GM12865 (cell line): ENCODE measurements at regions not wholly inside any gene's neighbourhood (a gene's known extent, or its start where the extent isn't known, plus 50 kb on each side); places are given as distances from the start of the nearest gene placed in this dataset.

ENCODE experiments used
- DNase-seq: peaks from one replicate; pipeline ENCODE4 v3.0.0; 2010; ENCODE audit warnings: low read depth
- H3K4me3 ChIP-seq: 2 replicates; pipeline ENCODE4 v1.5.1; 2011; ENCODE audit warnings: mild to moderate bottlenecking, low read depth, low read length, control low read depth
- CTCF ChIP-seq: IDR thresholded peaks from 2 replicates; pipeline ENCODE4 v1.5.1; 2011; ENCODE audit warnings: low read length, control low read depth, low read depth, inconsistent platforms; ENCODE audit not compliant: insufficient read depth; ENCODE audit errors: missing control alignments

GRCh38 chr5:2254880-2255750, 372.4 kb upstream of the IRX4 start:
- no peak for TF ChIP-seq CTCF
- no peak for DNase-seq

DNA sequence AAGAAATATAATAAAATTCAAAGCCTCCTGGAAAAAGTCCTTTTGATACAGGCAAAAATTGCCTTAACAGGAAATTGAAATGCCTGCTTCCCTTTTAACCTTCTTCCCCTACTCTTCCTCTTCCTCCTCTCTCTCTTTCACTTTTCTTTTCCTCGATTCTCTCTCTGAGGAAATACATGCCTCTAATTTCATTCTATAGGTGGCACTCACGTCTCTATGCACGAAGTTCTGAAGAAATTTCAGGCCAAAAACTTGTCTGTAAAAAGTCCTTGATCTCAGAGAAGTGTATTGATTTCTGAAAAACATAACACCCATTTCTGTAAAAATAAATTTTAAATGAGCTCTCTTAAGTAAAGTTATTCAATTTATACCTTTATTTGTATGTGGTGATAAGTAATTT, 371.7 kb upstream of the IRX4 start:
- DNase-seq, result no peak
- TF ChIP-seq CTCF, result no peak
- H3K4me3 ChIP-seq, result no peak overlapping the region

More at GRCh38 chr5:2254880-2255750, 372.4 kb upstream of the IRX4 start:
- H3K4me3 ChIP-seq, result no peak overlapping the region

DNA sequence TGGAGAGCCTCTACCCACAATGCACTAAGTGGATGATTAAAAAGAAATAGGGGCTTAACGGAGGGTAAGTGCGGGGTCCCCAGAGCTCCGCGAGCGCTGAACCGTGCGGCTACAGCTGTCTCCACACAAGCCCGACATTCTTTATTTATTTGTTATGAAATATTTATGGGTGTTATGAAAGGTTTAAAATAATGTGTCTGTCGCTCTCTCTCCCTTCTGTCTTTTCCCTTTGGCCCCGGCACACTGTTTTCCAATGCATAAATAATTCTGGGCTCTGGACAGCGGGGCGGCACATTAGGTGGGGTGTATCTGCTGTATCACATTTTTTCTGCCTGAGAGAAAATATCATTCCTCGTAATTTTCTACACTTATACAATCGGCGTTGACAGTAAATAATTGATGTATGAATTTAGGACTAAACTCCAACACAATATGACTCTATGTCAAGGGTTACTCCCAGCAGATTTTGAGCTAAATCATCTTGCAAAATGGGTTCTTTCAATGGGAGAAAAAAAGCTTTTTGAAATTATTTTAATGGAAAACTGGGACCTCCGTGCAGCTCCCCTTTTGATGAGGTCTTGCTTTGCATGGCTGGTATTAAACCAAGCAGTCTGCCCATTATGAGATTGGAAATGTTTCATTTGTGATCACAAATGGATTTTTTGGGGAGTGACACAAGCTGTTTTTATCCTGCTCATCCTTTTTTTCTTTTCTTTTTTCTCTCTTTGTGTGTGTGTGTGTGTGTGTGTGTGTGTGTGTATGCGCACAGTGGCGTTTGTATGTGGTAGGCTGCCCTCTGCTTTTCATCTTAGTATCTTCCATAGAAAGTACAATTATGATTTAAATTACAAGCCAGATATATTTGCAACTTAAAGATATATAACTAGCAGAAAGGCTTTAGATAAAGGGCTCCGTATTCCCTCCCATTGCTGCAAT, 370.6 kb upstream of the IRX4 start:
- DNase-seq, result no peak
- no peak for TF ChIP-seq CTCF
- no peak overlapping the region for H3K4me3 ChIP-seq

GRCh38 chr5:2251751-2252150, 369.0 kb upstream of the IRX4 start:
- TF ChIP-seq CTCF, result no peak
- no peak for DNase-seq
- no peak overlapping the region for H3K4me3 ChIP-seq

DNA sequence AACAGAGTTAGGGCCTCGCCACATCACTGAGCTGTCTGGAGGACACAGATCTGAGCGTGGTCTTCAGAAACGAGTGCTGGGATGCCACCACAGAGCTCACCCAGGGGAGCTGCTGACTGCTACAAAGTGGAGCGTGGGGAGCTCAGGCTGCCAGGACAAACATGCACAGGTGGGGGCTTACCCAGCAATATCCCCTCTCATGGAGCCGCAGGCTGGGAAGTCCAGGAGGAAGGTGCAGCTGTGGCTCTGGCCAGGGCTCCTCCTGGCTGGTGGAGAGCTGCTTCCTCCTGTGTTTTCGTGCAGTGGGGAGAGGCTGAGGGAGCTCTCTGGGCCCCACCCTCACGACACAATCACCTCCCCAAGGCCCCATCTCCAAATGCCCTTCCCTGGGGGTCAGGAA, 368.6 kb upstream of the IRX4 start:
- TF ChIP-seq CTCF, result no peak
- DNase-seq, result no peak
- H3K4me3 ChIP-seq, result no peak overlapping the region

DNA sequence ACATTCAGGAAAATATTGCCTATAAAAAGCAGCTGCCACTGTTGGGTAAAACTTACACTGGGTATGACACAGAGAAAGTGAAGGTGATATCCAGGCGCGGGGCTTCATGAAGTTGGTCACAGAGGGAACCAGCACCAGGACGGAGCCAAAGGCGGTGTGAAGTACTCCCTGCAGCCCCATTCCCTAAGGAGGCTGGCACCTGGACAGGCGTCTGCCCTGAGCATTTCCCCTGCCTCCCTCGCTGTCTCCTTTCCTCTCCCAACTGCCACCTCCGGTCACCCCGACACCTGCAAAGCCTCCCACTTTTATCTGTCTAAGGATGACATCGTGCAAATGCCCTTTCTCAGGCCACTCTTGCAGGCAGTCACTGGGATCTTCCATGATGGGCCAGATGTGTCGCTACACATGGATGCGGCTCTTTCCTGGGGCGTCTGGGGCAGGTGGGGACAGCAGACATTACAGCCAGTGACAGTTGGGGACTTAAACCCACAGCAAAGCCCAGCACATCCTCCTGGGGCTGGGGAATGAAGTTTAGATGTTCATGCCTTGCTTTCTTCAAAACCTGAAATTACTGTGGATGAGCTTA, 367.7 kb upstream of the IRX4 start:
- no peak for DNase-seq
- TF ChIP-seq CTCF, result no peak
- H3K4me3 ChIP-seq, result no peak overlapping the region
